ENCODE measurements at regions not wholly inside any gene's neighbourhood (a gene's known extent, or its start where the extent isn't known, plus 50 kb on each side); places are given as distances from the start of the nearest gene placed in this dataset.

GRCh38 chr10:36089790-36090440 lies 447.8 kb upstream of the FZD8 start:
- no peak for TF ChIP-seq CREB1 (IDR thresholded peaks at IDR 0.05; ENCODE audit: low read depth)
- no peak for TF ChIP-seq EP300 (IDR thresholded peaks at IDR 0.05; ENCODE audit: borderline replicate concordance)
- no peak for TF ChIP-seq RAD21 (IDR thresholded peaks at IDR 0.05; ENCODE audit: low read depth)
- TF ChIP-seq TAF1 (IDR thresholded peaks at IDR 0.05; ENCODE audit: low read depth), result no peak
- no peak for TF ChIP-seq TEAD4 (IDR thresholded peaks at IDR 0.05)
- TF ChIP-seq TCF12 (IDR thresholded peaks at IDR 0.05; ENCODE audit: low read depth), result no peak
- no peak for TF ChIP-seq EGR1 (IDR thresholded peaks at IDR 0.05)
- TF ChIP-seq MAX (IDR thresholded peaks at IDR 0.05), result no peak
- no peak for TF ChIP-seq USF1 (IDR thresholded peaks at IDR 0.05)
- no peak for TF ChIP-seq NFIC (IDR thresholded peaks at IDR 0.05)
- TF ChIP-seq, protein P1, sequence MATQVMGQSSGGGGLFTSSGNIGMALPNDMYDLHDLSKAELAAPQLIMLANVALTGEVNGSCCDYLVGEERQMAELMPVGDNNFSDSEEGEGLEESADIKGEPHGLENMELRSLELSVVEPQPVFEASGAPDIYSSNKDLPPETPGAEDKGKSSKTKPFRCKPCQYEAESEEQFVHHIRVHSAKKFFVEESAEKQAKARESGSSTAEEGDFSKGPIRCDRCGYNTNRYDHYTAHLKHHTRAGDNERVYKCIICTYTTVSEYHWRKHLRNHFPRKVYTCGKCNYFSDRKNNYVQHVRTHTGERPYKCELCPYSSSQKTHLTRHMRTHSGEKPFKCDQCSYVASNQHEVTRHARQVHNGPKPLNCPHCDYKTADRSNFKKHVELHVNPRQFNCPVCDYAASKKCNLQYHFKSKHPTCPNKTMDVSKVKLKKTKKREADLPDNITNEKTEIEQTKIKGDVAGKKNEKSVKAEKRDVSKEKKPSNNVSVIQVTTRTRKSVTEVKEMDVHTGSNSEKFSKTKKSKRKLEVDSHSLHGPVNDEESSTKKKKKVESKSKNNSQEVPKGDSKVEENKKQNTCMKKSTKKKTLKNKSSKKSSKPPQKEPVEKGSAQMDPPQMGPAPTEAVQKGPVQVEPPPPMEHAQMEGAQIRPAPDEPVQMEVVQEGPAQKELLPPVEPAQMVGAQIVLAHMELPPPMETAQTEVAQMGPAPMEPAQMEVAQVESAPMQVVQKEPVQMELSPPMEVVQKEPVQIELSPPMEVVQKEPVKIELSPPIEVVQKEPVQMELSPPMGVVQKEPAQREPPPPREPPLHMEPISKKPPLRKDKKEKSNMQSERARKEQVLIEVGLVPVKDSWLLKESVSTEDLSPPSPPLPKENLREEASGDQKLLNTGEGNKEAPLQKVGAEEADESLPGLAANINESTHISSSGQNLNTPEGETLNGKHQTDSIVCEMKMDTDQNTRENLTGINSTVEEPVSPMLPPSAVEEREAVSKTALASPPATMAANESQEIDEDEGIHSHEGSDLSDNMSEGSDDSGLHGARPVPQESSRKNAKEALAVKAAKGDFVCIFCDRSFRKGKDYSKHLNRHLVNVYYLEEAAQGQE (IDR thresholded peaks at IDR 0.05; ENCODE audit: low read depth), result no peak
- no peak for TF ChIP-seq FOXM1 (IDR thresholded peaks at IDR 0.05; ENCODE audit: borderline replicate concordance, low read depth)
- TF ChIP-seq ZBTB7A (IDR thresholded peaks at IDR 0.05; ENCODE audit: low read depth), result no peak
- no peak for TF ChIP-seq YY1 (IDR thresholded peaks at IDR 0.05; ENCODE audit: low read depth)

GRCh38 chr10:36087006-36088005 lies 445.2 kb upstream of the FZD8 start:
- TF ChIP-seq YY1 (IDR thresholded peaks at IDR 0.05; ENCODE audit: low read depth) (no peak), MAX (IDR thresholded peaks at IDR 0.05) (no peak), RAD21 (IDR thresholded peaks at IDR 0.05; ENCODE audit: low read depth) (no peak), USF1 (IDR thresholded peaks at IDR 0.05) (no peak), TEAD4 (IDR thresholded peaks at IDR 0.05) (no peak), TAF1 (IDR thresholded peaks at IDR 0.05; ENCODE audit: low read depth) (no peak), NFIC (IDR thresholded peaks at IDR 0.05) (no peak)
- TF ChIP-seq, protein P1 (IDR thresholded peaks at IDR 0.05; ENCODE audit: low read depth), result no peak

DNA sequence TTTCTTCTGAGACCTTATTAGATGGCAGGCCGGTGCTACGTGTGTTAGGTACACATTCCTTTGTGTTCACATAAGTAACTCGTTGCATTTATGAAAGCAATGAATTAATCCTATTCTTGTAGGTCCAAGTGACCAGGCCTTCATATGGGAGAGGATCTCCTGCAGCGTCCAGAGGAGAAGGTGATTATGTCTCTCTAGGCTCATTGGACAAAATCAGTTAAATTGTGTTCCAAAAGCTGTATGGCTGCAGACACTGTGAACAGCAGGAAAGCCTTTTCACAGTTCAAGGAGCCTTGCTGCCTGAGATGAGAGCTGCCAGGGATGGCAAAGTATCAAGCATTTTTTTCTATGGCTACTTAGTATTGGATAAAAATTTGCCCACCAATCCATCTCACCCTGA lies 433.1 kb upstream of the FZD8 start:
- TF ChIP-seq TCF12 (IDR thresholded peaks at IDR 0.05; ENCODE audit: low read depth) (no peak), RAD21 (IDR thresholded peaks at IDR 0.05; ENCODE audit: low read depth) (no peak), TEAD4 (IDR thresholded peaks at IDR 0.05) (no peak), EP300 (IDR thresholded peaks at IDR 0.05; ENCODE audit: borderline replicate concordance) (no peak), CREB1 (IDR thresholded peaks at IDR 0.05; ENCODE audit: low read depth) (no peak), CEBPB (IDR thresholded peaks at IDR 0.05) (no peak), NFIC (IDR thresholded peaks at IDR 0.05) (no peak), FOXM1 (IDR thresholded peaks at IDR 0.05; ENCODE audit: borderline replicate concordance, low read depth) (no peak), EGR1 (IDR thresholded peaks at IDR 0.05) (no peak), USF1 (IDR thresholded peaks at IDR 0.05) (no peak)

DNA sequence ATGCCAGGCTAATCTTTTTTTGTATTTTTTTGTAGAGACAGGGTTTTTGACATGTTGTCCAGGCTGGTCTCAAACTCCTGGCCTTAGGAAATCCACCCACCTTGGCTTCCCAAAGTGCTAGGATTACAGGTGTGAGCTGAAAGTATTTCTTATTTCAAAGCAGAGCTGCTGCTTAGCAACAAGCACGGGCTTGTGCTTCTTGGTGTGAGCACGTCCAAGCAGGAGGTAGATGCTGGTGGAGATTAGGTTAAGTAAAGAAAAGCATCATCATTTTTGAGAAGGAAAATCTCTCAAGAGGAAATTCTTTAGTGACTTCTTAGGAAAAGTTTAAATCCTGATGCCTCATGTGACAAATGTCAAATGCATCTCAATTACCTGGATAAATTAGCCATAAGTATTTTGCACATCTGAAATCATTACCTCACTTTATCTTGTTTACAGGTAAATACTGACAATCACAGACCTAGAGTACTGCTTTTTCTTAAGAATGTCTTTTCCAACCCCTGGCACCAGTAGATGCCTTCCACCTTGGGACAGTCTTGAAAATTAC lies 431.8 kb upstream of the FZD8 start:
- TF ChIP-seq YY1 (IDR thresholded peaks at IDR 0.05; ENCODE audit: low read depth) (no peak), RAD21 (IDR thresholded peaks at IDR 0.05; ENCODE audit: low read depth) (no peak), USF1 (IDR thresholded peaks at IDR 0.05) (no peak), TCF12 (IDR thresholded peaks at IDR 0.05; ENCODE audit: low read depth) (no peak), MAX (IDR thresholded peaks at IDR 0.05) (no peak), CEBPB (IDR thresholded peaks at IDR 0.05) (no peak), CREB1 (IDR thresholded peaks at IDR 0.05; ENCODE audit: low read depth) (no peak), ZBTB7A (IDR thresholded peaks at IDR 0.05; ENCODE audit: low read depth) (no peak), TAF1 (IDR thresholded peaks at IDR 0.05; ENCODE audit: low read depth) (no peak), FOXM1 (IDR thresholded peaks at IDR 0.05; ENCODE audit: borderline replicate concordance, low read depth) (no peak), TEAD4 (IDR thresholded peaks at IDR 0.05) (no peak), EGR1 (IDR thresholded peaks at IDR 0.05) (no peak), NFIC (IDR thresholded peaks at IDR 0.05) (no peak), EP300 (IDR thresholded peaks at IDR 0.05; ENCODE audit: borderline replicate concordance) (no peak)
- TF ChIP-seq, protein P1 (IDR thresholded peaks at IDR 0.05; ENCODE audit: low read depth), result no peak
